ENCODE measurements at regions not wholly inside any gene's neighbourhood (a gene's known extent, or its start where the extent isn't known, plus 50 kb on each side); places are given as distances from the start of the nearest gene placed in this dataset.

DNA sequence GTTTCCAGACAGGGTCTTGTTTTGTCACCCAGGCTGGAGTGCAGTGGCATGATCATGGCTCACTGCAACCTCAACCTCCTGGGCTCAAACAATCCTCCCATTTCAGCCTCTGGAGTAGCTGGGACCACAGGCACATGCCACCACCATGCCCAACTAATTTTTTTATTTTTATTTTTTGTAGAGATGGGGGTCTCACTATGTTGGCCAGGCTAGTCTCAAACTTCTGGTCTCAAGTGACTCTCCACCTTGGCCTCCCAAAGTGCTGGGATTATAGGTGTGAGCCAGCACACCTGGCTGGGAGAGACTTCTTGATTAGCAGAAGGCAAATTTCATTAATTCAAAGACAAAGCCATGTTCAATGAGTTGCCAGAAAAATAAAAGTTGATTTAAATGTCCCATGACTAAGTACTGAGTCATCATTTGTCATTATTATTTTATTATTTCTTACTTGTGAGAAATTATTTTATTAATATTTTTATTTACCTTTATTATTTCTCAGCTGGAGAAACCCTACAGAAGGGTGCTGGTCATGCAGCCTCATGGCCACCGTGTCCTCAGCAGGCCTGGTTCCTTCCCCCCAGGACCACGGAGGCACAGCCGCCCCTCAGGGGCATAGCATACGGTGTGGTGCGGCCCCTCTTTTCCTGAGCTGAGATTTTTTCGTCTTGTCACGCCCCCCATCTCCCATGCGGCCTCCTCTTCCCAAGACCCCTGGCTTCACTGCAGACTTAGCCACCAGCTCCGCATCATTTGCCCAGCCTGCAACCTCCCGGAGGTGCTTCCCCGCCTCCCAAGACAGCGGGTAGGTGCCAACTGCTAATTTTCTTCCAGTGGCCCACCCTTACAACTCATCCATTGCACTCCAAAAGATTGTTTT is 55.3 kb upstream of the SIM2 start:
- TF ChIP-seq, protein P1, sequence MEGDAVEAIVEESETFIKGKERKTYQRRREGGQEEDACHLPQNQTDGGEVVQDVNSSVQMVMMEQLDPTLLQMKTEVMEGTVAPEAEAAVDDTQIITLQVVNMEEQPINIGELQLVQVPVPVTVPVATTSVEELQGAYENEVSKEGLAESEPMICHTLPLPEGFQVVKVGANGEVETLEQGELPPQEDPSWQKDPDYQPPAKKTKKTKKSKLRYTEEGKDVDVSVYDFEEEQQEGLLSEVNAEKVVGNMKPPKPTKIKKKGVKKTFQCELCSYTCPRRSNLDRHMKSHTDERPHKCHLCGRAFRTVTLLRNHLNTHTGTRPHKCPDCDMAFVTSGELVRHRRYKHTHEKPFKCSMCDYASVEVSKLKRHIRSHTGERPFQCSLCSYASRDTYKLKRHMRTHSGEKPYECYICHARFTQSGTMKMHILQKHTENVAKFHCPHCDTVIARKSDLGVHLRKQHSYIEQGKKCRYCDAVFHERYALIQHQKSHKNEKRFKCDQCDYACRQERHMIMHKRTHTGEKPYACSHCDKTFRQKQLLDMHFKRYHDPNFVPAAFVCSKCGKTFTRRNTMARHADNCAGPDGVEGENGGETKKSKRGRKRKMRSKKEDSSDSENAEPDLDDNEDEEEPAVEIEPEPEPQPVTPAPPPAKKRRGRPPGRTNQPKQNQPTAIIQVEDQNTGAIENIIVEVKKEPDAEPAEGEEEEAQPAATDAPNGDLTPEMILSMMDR (conservative IDR thresholded peaks at IDR 0.05; ENCODE audit: low read length): no peak
- TF ChIP-seq EZH2phosphoT487 (IDR thresholded peaks at IDR 0.05; ENCODE audit: borderline replicate concordance, low read depth, low read length): no peak

Measured in OCI-LY7 (cell line).